ENCODE measurements at regions not wholly inside any gene's neighbourhood (a gene's known extent, or its start where the extent isn't known, plus 50 kb on each side); places are given as distances from the start of the nearest gene placed in this dataset.

- TF ChIP-seq, protein P1, sequence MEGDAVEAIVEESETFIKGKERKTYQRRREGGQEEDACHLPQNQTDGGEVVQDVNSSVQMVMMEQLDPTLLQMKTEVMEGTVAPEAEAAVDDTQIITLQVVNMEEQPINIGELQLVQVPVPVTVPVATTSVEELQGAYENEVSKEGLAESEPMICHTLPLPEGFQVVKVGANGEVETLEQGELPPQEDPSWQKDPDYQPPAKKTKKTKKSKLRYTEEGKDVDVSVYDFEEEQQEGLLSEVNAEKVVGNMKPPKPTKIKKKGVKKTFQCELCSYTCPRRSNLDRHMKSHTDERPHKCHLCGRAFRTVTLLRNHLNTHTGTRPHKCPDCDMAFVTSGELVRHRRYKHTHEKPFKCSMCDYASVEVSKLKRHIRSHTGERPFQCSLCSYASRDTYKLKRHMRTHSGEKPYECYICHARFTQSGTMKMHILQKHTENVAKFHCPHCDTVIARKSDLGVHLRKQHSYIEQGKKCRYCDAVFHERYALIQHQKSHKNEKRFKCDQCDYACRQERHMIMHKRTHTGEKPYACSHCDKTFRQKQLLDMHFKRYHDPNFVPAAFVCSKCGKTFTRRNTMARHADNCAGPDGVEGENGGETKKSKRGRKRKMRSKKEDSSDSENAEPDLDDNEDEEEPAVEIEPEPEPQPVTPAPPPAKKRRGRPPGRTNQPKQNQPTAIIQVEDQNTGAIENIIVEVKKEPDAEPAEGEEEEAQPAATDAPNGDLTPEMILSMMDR (IDR thresholded peaks at IDR 0.05; ENCODE audit: insufficient read depth, low read depth, low read length), result no peak
- no peak for TF ChIP-seq EZH2 (IDR thresholded peaks at IDR 0.05; ENCODE audit: insufficient read depth, low read length)
Measured at GRCh38 chr2:120609826-120610395, 125.8 kb upstream of the GLI2 start.

Data from astrocyte (in vitro differentiated cells and primary cell).